Right lobe of liver (tissue), 6 donors: ENCODE measurements at regions not wholly inside any gene's neighbourhood (a gene's known extent, or its start where the extent isn't known, plus 50 kb on each side); places are given as distances from the start of the nearest gene placed in this dataset.

ENCODE experiments used
- ATAC-seq, 4 donors: fragments of 200-7000 bp; cut with Tn5 transposase; one replicate each; pipeline ENCODE4 v1.9.1; 2020; ENCODE audit warnings: mild to moderate bottlenecking in 4 of 4, moderate library complexity in 4 of 4
- DNase-seq, 3 donors: peaks; one replicate each; pipeline ENCODE4 v3.0.0-alpha.2; 2020
- H3K27ac ChIP-seq, 3 donors: fragments of 200-600 bp; one replicate each; pipeline ENCODE4 v1.8.0; 2022
- H3K27me3 ChIP-seq, 2 donors: fragments of 200-600 bp; one replicate each; pipeline ENCODE4 v1.8.0; 2022
- H3K36me3 ChIP-seq, 4 donors: fragments of 200-600 bp; sonication (generic) in 1 of 4; one replicate each; pipeline versions ENCODE4 v1.5.1 to v1.8.0; 2017 to 2022; ENCODE audit warnings: control low read depth in 1 of 4
- H3K4me1 ChIP-seq, 4 donors: fragments of 200-600 bp; sonication (generic) in 1 of 4; one replicate each; pipeline versions ENCODE4 v1.5.1 to v1.8.0; 2017 to 2022; ENCODE audit warnings: control low read depth in 1 of 4
- H3K4me3 ChIP-seq, 3 donors: fragments of 200-600 bp; one replicate each; pipeline ENCODE4 v1.8.0; 2022
- H3K9me3 ChIP-seq, 4 donors: fragments of 200-600 bp; sonication (generic) in 1 of 4; one replicate each; pipeline versions ENCODE4 v1.5.1 to v1.8.0; 2017 to 2022; ENCODE audit warnings: control low read depth in 1 of 4
- CTCF ChIP-seq, 4 donors: fragments of 200-600 bp in 3 of 4; fragments of 450-650 bp in 1 of 4; IDR thresholded peaks; one replicate each; pipeline versions ENCODE4 v1.5.1 to v1.8.0; 2016 to 2022; ENCODE audit warnings: antibody characterized with exemption in 4 of 4, mild to moderate bottlenecking in 2 of 4
- POLR2A ChIP-seq: fragments of 450-650 bp; IDR thresholded peaks from one replicate; pipeline ENCODE4 v1.6.1; 2017; ENCODE audit warnings: antibody characterized with exemption, mild to moderate bottlenecking
- WGBS: methylation state at CpG from one replicate; pipeline ENCODE4 v1.1.6; 2018; ENCODE audit warnings: low coverage, low lambda C conversion rate; ENCODE audit not compliant: insufficient coverage; ENCODE audit errors: missing lambda C conversion rate; 5-methylcytosine and 5-hydroxymethylcytosine counted together
- intact Hi-C, 2 donors: fragments of 100-400 bp; cut with DNase I; formaldehyde crosslinking; loops; one replicate each; pipeline versions ENCODE4 v1.11.2 to v1.14.1; 2022
- donor health status: DM: no; HTN: yes; CAD: no.
- donor health status: DM: no; HTN: no; CAD: no.
- donor health status: DM: no; HTN: no; CAD: no.
- donor health status: DM: no; HTN: yes; CAD: no.
- donor health status: DM: no; HTN: yes; CAD: no.

- DNase-seq: no peak
- 69% methylated on average over 4 of the region's 4 CpGs for WGBS
- intact Hi-C loops: no loop called here
- no peaks in the 10 kb centered on the region for H3K36me3 ChIP-seq
- no peaks in the 10 kb centered on the region for H3K4me1 ChIP-seq
- H3K9me3 ChIP-seq: no peaks in the 10 kb centered on the region
- H3K27me3 ChIP-seq: no peaks in the 10 kb centered on the region
- ATAC-seq: no peak
- TF ChIP-seq CTCF (IDR thresholded peaks at IDR 0.05): no peak
- no peak for TF ChIP-seq POLR2A
- no peak overlapping the region for H3K27ac ChIP-seq
- no peak overlapping the region for H3K4me3 ChIP-seq
Measured at GRCh38 chr6:125549202-125549884, 200.1 kb upstream of the HEY2 start.

- Histone ChIP-seq H3K9me3 (no peaks in the 10 kb centered on the region), H3K27me3 (no peaks in the 10 kb centered on the region), H3K36me3 (no peaks in the 10 kb centered on the region), H3K4me1 (no peaks in the 10 kb centered on the region), H3K4me3 (no peak overlapping the region), H3K27ac (no peak overlapping the region)
- TF ChIP-seq POLR2A (no peak), CTCF (IDR thresholded peaks at IDR 0.05) (no peak)
- 66% methylated on average over 6 of the region's 6 CpGs for WGBS
- ATAC-seq (no peak), DNase-seq (no peak)
- intact Hi-C loops: no loop called here
Measured at GRCh38 chr6:125550892-125551291, 198.5 kb upstream of the HEY2 start.

GRCh38 chr6:125552819-125553218 is 196.6 kb upstream of the HEY2 start:
- 92% methylated on average over 1 of the region's 1 CpG for WGBS
- no peak for ATAC-seq

GRCh38 chr6:125554456-125554855 is 195.0 kb upstream of the HEY2 start:
- intact Hi-C loops: no loop called here

More at GRCh38 chr6:125552819-125553218, 196.6 kb upstream of the HEY2 start:
- no peaks in the 10 kb centered on the region for H3K4me1 ChIP-seq
- H3K27ac ChIP-seq: no peak overlapping the region
- intact Hi-C loops: no loop called here
- no peaks in the 10 kb centered on the region for H3K9me3 ChIP-seq
- no peak overlapping the region for H3K4me3 ChIP-seq
- H3K36me3 ChIP-seq: no peaks in the 10 kb centered on the region
- no peak for DNase-seq
- TF ChIP-seq POLR2A: no peak
- TF ChIP-seq CTCF (IDR thresholded peaks at IDR 0.05): no peak
- no peaks in the 10 kb centered on the region for H3K27me3 ChIP-seq

More at GRCh38 chr6:125554456-125554855, 195.0 kb upstream of the HEY2 start:
- H3K4me1 ChIP-seq: no peaks in the 10 kb centered on the region
- DNase-seq: no peak
- no peak overlapping the region for H3K27ac ChIP-seq
- TF ChIP-seq POLR2A (no peak), CTCF (IDR thresholded peaks at IDR 0.05) (no peak)
- no peak for ATAC-seq
- H3K4me3 ChIP-seq: no peak overlapping the region
- H3K27me3 ChIP-seq: no peaks in the 10 kb centered on the region
- no peaks in the 10 kb centered on the region for H3K9me3 ChIP-seq
- no peaks in the 10 kb centered on the region for H3K36me3 ChIP-seq
- WGBS: 50% methylated on average over 1 of the region's 1 CpG
